ENCODE measurements at regions not wholly inside any gene's neighbourhood (a gene's known extent, or its start where the extent isn't known, plus 50 kb on each side); places are given as distances from the start of the nearest gene placed in this dataset.

- no peak for DNase-seq (ENCODE audit: low spot score)
These were observed 147.6 kb downstream of the IFI44 start for GRCh38 chr1:78797108-78797781.

- no peak for DNase-seq (ENCODE audit: low spot score)
These were observed 150.3 kb downstream of the IFI44 start for GRCh38 chr1:78799926-78800325.

GRCh38 chr1:78814176-78814575 lies 164.5 kb downstream of the IFI44 start:
- no peak for DNase-seq (ENCODE audit: low spot score)

- DNase-seq (ENCODE audit: low spot score) = no peak
These were observed 175.9 kb downstream of the IFI44 start for GRCh38 chr1:78825561-78825960.

GRCh38 chr1:78829644-78830043 lies 176.9 kb downstream of the ADGRL4 start:
- DNase-seq (ENCODE audit: low spot score) = no peak

- no peak for DNase-seq (ENCODE audit: low spot score)
These were observed 176.2 kb downstream of the ADGRL4 start for GRCh38 chr1:78830321-78830720.

- no peak for DNase-seq (ENCODE audit: low spot score)
These were observed 174.7 kb downstream of the ADGRL4 start for GRCh38 chr1:78831731-78832360.

- no peak for DNase-seq (ENCODE audit: low spot score)
These were observed 173.0 kb downstream of the ADGRL4 start for GRCh38 chr1:78833491-78833890.

GRCh38 chr1:78834201-78834741 lies 172.3 kb downstream of the ADGRL4 start:
- no peak for DNase-seq (ENCODE audit: low spot score)

GRCh38 chr1:78836726-78837125 lies 169.8 kb downstream of the ADGRL4 start:
- DNase-seq (ENCODE audit: low spot score) = no peak

- DNase-seq (ENCODE audit: low spot score) = peak; percentile 26
These were observed 166.7 kb downstream of the ADGRL4 start for GRCh38 chr1:78839704-78840277.

Measured in cerebellar cortex (tissue), 1 donor.